ENCODE measurements at regions not wholly inside any gene's neighbourhood (a gene's known extent, or its start where the extent isn't known, plus 50 kb on each side); places are given as distances from the start of the nearest gene placed in this dataset.

- DNase-seq (ENCODE audit: low read depth), result no peak
These were observed 223.4 kb upstream of the HTR2A start for GRCh38 chr13:47120282-47120681.

- peak; percentile 9 for DNase-seq (ENCODE audit: low read depth)
These were observed 222.9 kb upstream of the HTR2A start for GRCh38 chr13:47119575-47120235.

GRCh38 chr13:47117268-47117667, 220.4 kb upstream of the HTR2A start:
- DNase-seq (ENCODE audit: low read depth), result peak; percentile 58

GRCh38 chr13:47114030-47114429, 217.2 kb upstream of the HTR2A start:
- DNase-seq (ENCODE audit: low read depth), result peak; percentile 59

GRCh38 chr13:47112903-47113299, 216.0 kb upstream of the HTR2A start:
- DNase-seq (ENCODE audit: low read depth), result no peak

GRCh38 chr13:47112205-47112902, 215.5 kb upstream of the HTR2A start:
- DNase-seq (ENCODE audit: low read depth), result peak; percentile 20

- no peak for DNase-seq (ENCODE audit: low read depth)
These were observed 214.6 kb upstream of the HTR2A start for GRCh38 chr13:47111499-47111898.

- DNase-seq (ENCODE audit: low read depth), result no peak
These were observed 214.0 kb upstream of the HTR2A start for GRCh38 chr13:47110833-47111240.

GRCh38 chr13:47110141-47110540, 213.3 kb upstream of the HTR2A start:
- DNase-seq (ENCODE audit: low read depth), result no peak

GRCh38 chr13:47109028-47109427, 212.2 kb upstream of the HTR2A start:
- no peak for DNase-seq (ENCODE audit: low read depth)

- no peak for DNase-seq (ENCODE audit: low read depth)
These were observed 203.5 kb upstream of the HTR2A start for GRCh38 chr13:47100214-47100853.

GRCh38 chr13:47094734-47095434, 198.0 kb upstream of the HTR2A start:
- no peak for DNase-seq (ENCODE audit: low read depth)

GRCh38 chr13:47092202-47092601, 195.3 kb upstream of the HTR2A start:
- DNase-seq (ENCODE audit: low read depth), result peak; percentile 42

- DNase-seq (ENCODE audit: low read depth), result peak; percentile 24
These were observed 191.0 kb upstream of the HTR2A start for GRCh38 chr13:47087841-47088240.

GRCh38 chr13:47087241-47087640, 190.4 kb upstream of the HTR2A start:
- DNase-seq (ENCODE audit: low read depth), result no peak

- DNase-seq (ENCODE audit: low read depth), result no peak
These were observed 188.5 kb upstream of the HTR2A start for GRCh38 chr13:47085346-47085745.

- DNase-seq (ENCODE audit: low read depth), result no peak
These were observed 185.0 kb upstream of the HTR2A start for GRCh38 chr13:47081850-47082249.

GRCh38 chr13:47081246-47081645, 184.4 kb upstream of the HTR2A start:
- DNase-seq (ENCODE audit: low read depth), result no peak

GRCh38 chr13:47080621-47081020, 183.8 kb upstream of the HTR2A start:
- DNase-seq (ENCODE audit: low read depth), result no peak

- no peak for DNase-seq (ENCODE audit: low read depth)
These were observed 179.6 kb upstream of the HTR2A start for GRCh38 chr13:47076500-47076899.

- DNase-seq (ENCODE audit: low read depth), result no peak
These were observed 172.3 kb upstream of the HTR2A start for GRCh38 chr13:47069133-47069532.

- no peak for DNase-seq (ENCODE audit: low read depth)
These were observed 170.5 kb upstream of the HTR2A start for GRCh38 chr13:47067306-47067705.

Data from M059J (cell line).